ELF-1 (cell line): ENCODE measurements at regions not wholly inside any gene's neighbourhood (a gene's known extent, or its start where the extent isn't known, plus 50 kb on each side); places are given as distances from the start of the nearest gene placed in this dataset.

Experiments
- DNase-seq: peaks from one replicate; pipeline ENCODE4 v3.0.0-alpha.2; 2016; ENCODE audit warnings: low read depth, low spot score

DNA sequence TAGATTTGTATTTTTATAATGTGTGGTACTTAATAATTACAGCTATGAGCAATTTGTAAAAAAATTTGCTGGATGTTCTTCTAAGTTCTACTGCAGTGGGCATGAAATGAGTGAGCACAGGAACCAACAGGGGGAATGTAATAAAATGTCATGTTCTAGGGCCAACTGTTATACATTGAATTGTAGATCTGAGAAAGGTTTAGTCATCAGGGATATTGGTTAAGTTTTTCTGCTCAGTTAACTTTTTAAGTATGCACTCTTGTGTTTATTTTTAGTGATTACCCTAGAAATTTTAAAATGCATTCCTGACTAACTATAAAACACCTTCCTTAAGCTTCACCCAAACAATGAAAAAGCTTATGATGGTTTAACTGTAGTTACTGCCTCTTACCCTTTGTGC is 101.8 kb downstream of the CAND1 start:
- DNase-seq = no peak

DNA sequence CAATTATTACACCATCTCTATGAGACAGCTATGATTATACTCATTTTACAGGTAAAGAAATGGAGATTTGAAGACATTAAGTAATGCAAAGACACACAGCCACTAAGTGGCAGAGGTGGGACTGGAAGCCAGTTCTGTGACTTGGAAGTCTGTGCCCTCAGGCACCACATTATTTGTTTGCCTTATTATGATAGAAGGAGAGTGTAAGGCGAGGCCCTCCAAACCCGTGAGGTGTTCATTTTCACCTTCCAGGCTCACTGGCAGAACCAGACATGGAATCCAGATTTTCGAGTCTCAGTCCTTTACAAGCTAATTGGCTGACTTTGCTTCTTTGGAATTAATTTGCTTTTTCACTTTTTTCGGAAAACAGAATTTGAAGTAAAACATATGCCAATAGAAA is 107.9 kb downstream of the CAND1 start:
- DNase-seq = peak; percentile 39

DNA sequence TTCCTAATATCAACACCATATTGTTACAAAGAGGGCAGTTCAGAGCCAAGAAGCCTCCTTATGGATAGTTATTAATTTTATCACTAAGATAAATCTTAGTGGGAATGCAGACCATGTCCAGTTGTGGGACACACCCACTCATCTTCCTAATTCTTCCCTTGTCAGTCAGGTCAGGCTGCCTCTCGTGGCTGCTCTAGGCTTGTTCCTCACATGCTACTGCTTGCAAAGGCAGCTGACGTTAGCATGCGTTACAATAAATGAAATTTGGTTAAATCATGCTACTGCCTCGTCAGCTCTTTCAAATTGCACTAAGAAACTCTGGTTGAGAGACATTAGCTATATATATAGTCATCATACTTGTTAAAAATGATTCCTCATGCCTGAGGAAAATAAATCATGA is 108.4 kb downstream of the CAND1 start:
- no peak for DNase-seq

DNA sequence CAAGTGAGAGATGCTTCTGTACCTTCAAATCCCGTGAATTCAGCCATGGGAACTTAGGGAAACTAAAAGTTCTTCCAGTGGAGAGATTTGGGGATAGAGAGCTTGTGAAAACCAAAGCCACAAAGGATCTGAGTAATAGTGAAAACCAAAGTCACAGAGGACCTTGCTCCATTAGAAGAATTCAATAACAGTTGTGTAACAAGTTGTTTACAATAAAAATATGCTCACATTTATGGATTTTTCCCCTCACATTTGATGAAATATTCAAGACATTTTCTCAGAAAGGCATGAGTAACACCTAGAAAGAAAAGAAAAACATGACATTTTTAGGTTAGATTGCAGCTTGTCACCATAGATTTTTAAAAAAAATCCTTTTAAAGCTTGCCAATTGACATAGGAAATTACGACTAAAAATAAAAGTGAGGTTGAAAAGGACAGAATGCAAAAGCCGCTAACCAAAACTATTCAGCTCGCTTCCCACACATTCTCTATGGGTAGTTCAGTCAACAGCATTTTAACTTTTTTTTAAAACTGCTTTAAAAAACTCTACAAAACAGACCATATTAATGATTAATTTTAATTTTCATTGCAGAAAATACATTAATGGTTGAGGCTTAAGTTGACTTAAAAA is 113.2 kb downstream of the CAND1 start:
- DNase-seq = no peak

DNA sequence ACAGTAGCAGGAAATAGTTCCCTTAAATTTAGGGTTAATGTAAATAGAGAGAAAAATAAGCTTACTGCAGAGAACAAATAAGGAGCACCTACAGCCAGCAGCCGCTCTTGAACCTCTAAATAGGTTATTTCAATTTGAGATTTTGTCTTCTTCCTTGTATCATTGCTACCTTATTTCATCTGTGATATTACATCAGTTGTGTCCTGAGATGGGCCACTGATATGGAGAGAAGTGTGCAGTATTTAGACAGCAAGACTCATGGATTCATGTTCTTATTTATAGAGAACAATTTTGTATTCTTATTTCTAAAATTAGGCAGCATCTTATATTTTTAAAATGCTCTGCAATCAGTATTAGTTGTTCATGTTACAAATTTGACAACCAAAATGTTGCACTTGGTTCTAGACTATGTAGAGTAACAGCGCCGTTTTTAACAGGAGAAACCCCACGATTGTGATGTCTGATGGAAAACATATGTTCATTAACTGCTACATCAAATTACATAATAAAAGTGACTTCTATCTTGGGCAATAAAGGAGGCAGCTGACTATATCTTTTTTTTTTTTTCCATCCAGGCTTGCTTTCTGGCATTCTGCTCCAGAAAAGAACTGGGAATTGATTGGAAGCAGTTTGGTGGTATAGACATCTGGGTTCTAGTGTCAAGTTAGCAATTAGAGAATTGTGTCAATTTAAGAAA is 117.9 kb downstream of the CAND1 start:
- no peak for DNase-seq

DNA sequence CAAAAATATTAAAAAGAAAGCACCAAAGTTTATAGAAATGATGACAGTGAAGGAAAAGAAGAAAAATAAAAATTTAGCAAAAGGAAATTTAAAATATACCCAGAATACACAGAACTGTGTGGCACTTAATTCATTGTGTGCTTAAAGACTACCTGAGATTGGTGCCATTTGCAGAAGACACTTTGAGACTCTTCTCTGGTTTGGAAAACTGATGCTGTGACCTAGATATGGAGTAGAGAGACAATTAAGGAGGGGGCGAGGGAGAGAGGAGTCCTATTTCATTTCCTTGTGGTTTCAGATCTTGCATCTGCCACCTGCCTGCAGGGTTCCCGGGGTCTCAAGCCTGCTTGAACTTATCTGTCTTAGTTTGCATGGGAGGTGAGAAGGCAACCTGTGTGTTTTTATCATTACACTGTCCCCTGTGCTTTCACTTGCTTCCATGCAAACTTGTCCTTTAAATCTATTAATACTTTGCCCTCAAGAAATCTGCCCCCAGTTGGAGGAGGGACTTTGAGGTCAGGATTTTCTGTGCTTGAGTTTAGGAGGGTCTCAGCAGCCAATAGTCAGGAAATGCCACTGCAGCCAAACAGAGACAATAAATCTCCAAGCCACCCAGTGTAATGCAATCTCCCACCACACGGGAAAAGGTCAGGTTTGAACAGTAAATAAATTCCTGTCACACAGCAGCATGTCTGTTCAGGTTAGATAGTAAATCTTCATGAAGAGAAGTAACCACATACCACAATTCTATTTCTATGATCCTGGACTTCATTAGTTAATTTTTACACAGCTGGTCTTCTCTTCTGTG is 119.4 kb downstream of the CAND1 start:
- DNase-seq = peak; percentile 33

DNA sequence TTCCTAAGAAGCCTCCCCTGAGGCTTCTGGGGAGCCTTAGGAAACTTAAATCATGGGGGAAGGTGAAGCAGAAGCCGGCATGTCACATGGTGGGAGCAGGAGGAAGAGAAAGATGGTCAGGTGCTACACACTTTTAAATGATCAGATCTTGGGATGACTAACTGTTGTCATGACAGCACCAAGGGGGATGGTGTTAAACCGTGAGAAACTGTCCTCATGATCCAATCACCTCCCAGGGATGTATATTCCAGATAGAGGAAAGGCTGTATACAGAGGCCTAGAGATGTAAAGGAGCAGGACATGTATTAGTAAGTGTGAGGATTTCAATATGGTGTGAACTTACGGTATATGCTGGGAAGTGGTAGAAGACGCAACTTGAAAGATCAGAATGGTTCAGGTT is 121.1 kb downstream of the CAND1 start:
- DNase-seq = no peak

DNA sequence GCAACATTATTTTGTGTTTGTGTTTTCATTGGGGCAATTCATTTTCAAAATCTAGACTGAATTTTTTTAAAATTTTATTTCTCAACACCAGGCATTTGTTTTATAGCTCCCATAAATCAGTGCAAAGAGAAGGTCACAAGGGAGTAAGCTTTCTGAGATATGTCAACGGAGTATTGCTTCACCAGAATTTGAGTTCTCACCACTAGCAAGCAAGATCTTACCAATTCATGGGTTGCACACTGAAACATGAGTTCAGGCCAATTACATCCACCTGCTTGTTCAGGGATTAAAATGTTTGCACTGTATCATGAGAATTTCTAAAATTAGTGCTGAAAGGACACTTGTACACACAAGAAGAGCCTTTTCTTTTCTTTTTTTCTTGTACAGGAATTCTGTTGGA is 121.9 kb downstream of the CAND1 start:
- DNase-seq = no peak

DNA sequence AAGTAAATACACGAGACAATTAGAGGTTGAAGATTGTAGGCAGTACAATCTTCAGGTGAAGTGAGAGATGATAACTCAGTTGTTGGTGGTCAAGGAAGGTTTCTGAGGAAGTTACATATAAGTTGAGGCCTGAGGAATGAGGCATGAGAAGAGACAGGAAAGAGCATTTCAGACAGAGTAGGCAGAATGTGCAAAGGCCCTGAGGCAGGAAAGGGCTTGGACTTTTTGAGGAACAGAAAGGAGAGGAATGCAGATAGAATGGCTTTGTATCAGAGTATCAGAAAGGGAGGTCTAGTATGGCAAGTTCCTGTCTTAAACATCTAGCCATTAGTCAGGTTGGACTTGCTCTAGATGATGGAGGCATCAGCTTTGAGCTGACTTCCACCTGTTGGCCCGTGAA is 122.5 kb downstream of the CAND1 start:
- DNase-seq = no peak

DNA sequence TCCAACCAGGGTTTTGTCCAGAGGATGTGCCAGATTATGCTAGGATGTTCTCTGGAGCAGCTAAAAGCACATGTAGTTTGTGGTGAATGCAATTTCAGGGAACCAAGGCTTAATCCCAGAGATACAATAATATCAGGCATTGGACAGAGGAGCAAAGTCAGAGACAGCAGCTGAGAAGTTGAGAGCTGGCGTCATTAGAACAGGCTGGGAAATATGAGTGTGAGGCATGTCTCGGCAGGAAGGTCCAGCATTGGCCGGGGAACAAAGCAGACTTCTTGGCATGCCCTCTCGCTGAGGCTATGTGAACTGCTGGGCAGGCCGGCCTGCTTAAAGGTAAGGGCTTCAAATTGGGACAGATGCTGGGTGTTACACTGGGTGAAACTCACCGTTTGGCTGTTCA is 125.4 kb downstream of the CAND1 start:
- no peak for DNase-seq

DNA sequence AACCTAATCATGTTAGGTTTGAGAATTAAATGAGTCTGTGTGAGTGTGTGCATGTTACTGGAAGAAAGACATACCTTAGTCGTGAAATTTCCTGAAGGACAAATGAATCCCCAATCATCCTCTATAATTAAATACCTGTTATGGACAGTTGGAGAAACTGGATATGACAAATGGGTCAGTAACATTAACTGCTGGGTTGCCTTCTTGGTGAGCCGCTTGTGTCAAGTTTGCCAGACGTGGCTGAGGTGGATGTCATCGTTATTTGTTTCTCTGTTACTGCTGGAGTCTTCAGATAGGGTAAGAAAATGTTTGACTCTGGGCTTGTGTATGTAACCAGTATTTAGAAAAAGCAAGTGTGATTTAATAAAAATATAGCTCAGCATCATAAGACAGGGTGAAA is 131.6 kb downstream of the CAND1 start:
- DNase-seq = no peak

DNA sequence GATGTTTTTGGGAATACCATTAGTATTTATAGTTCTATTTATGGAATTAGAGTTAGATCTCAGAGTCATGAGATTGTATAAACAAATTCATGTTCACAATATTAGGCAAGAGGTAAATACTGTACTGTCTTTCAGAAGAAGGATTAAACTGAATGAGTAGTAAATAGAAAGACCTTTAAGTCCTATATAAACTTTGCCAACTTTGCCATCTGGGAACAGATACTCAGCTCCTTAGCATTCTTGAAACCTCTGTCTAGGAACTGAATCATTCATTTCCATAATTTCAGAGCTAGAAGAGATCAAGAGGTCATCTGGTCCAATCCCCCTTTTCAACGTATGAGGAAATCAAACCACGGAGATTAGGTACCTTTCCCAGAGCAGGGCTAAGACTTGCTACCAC is 141.1 kb downstream of the CAND1 start:
- DNase-seq = no peak

DNA sequence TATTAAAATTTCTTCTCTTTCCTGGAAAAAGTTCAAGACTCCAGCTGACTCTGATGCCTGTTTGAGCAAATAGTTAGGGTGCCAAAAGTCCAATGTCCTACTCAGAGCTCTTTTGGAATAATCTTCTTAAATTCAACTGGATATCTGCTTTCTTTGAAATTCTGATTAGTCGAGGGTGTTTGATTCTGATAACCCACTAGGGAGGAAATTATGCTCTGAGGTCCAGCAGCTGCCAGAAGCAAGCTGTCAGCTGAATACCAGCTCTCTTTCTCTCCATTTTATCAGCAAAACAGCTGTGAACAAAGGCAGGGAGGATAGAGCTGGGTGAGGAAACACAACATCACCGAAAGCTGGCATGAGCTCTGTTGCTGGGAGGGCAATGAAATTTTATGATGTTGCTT is 141.5 kb downstream of the CAND1 start:
- no peak for DNase-seq

DNA sequence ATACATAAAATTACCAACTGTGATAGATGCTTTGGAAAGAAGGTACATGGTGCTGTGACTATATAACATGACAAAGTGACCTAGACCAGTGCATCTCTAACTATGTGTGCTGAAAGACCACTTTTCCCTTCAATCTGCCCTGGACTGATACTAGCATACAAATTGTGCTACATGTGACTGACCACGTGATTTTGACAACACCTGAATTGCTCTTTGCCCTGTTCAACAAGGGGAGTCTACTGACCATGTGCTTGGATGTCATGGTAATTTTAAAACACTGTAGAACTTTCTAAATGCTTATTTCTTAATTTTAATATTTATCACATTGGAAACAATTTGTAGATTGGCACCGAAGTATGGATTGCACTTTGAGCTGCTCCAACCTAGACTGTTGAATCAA is 142.4 kb downstream of the CAND1 start:
- DNase-seq = no peak

DNA sequence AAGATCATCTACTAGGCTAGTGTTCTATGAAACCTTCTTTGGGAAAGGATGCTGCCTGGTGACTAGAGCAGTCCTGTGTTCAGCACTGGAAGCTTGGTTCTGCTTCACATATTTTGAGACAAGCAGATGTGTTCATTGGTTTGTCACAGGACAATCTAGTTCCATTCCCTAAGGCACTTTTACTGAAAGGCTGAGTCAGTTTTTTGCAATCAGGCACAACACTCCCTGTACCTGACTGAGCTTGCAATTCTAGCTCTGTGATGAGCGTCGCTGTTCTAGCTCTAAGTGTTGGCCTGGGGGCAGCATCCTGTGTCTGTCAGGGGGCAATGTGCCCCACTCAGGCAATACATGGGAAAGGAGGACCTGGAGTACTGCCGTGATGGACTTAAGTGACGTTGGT is 144.4 kb downstream of the CAND1 start:
- peak; percentile 77 for DNase-seq

DNA sequence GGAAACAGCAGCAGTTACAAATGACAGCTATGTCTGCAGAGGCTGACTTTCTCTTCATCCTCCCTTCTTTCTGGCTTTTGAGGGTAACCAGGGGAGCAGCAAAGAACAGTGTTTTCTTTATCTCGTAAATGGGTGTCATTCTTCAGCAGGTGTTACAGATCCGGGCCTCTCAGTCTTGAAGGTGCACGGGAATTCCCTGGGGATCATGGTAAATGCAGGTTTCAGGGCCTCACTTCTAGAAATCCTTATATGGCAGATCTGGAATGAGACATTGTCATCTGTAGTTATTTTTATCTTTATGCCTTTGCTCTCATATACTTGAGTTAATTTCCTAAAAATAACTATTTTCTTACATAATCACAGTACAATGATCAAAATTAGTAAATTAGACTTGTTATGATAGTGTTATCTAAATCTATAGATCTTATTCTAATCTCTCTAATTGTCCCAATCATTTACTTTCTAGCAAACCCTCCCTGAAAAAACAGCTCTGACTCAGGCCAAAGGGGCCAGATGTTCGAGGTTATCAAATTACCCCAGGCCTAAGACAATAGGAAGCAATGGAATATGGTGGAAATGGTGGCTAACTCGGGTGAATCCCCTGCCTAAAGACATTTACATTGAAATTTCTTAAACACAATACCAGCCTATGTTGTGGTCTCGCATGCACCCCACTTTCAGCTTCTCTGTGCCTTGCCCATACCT is 145.0 kb downstream of the CAND1 start:
- DNase-seq = no peak

DNA sequence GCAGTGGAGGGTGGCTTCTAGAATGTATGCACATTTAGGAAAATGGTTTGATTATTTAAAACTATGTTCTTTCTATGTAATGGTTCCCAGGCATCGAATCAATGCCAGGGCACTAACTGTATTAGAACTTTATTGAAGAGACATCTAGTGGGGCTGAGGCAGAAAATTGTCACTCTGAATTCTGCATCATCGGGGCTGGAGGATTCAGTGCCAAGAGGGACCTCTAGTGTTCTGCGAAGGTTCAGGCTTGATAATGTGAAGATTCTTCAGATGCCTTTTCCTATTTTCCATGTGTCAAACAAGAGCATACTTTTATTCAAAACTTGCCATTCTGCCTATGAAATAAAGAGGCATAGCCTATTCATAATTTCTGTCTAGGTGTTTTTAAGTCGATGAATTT is 146.3 kb downstream of the CAND1 start:
- DNase-seq = peak; percentile 25

DNA sequence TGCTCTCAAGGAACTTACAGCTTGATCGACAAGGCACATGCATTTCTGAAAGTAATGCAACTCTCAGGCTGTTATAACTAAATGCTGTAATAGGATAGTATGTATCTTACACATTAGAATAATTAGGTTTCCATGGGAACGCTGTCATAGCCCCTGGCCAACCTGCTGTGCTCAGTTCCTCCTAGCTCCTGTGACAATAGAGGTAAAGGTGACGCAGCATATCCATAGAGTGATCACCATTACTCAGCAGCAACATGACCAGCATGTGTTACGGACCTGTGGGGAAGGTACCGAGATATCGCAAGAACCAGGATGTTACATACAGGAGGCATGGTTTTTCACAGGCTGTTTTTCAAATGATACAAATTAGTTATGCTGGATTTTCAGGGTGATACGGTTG is 150.7 kb downstream of the CAND1 start:
- DNase-seq = peak; percentile 52

DNA sequence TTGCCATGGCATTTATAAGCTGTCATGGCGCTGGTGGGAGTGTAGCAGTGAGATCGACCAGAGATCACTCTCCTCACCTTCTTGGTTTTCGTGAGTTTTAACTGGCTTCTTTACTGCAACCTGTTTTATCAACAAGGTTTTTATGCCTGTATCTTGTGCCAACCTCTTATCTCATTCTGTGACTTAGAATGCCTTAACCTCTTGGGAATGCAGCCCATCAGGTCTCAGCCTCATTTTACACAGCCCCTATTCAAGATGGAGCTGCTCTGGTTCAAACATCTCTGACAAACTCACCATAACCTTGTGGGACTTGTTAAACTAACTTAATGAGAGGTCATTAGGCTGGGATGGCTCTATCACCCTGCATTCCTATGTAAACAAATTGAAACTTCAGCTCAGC is 151.3 kb downstream of the CAND1 start:
- DNase-seq = peak; percentile 30

DNA sequence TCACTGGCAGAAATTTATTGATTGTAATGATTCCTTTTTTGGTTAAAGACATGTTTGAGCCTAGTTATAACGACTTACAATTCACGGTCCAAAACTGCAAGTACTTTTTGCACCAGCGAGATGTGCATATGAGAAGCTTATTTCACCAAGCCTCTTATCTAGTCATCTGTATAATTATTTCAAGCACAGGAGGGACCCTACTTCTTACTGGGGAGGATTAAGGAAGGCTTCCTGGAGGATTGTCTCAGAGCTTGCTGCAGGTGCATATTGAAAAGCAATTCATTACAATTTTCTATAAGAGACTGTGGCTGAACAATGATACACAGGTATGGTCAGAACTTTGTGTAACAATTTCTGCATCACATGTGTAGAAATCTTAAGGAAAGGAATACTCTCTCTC is 152.9 kb downstream of the CAND1 start:
- no peak for DNase-seq

DNA sequence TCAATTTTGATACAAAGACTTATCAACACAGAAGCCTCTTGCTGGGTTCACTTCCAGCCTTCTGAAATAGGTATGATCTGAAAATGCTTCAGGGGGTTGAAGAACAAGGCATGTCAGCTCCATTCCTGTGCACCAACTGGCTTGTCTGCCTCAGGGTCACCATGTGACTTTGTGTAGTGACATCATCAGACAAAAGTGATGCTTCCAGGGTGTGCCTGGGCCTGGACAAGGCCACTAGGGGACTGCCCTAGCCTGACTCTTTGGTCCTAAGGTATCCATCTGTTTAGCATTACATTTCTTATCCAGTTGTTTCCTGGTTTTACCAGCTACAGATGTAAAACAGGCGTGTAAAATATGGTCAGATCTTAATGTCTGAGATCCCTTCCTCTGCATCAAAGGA is 155.6 kb downstream of the CAND1 start:
- peak; percentile 41 for DNase-seq

DNA sequence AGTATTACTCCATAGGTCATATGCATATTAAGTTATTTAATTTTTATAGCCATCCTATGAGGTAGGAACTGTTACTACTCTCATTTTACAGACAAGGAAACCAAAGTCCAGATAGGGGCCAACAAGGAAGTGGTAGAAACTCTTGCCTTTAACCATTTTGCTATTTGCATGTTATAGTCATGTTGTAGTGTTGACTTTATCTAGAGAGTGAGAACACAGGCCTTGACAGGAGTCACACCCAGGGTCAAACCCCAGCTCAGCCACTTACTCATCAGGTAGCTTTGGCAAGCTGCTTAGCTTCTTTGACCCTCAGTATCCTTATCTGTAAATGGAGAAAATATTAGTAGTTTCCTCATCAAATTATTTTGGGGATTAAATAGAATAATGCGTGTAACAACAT is 156.2 kb downstream of the CAND1 start:
- no peak for DNase-seq
